Stimulated activated CD4-positive, alpha-beta T cell treated with anti-CD3 and anti-CD28 coated beads, TNF-alpha, amount 100 ng/mL, for 4 hours (primary cell): ENCODE measurements at regions not wholly inside any gene's neighbourhood (a gene's known extent, or its start where the extent isn't known, plus 50 kb on each side); places are given as distances from the start of the nearest gene placed in this dataset.
"Not testable (repeated sequence)": the region's sequence is repeated elsewhere in the genome, so short reads cannot be mapped to it uniquely, and the experiment has no call there.

Source experiments
- DNase-seq, 3 experiments: peaks; one replicate each; pipeline ENCODE4 v3.0.0-alpha.2; 2020; ENCODE audit warnings: low read depth in 3 of 3

GRCh38 chr7:98727146-98727709 is 110.1 kb downstream of the NPTX2 start:
- DNase-seq, result no peak

DNA sequence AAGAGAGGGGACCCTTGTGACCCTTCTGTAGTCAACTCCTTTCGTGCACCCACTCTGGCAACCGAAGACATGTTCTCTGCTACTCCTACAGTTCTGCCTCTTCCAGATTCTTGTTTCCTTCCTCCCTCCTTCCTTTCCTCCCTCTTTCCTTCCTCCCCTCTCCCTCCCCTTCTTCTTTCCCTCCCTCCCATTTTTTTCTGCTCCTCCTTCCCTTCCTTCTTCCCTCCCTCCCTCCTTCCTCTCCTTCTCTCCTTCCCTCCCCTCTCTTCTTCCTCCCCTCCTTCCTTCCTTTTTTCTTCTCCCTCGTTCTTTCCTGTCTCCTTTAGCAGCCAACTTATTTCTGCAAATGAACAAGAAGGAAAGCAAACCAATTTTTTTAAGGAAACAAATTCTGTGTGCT is 111.5 kb downstream of the NPTX2 start:
- DNase-seq, result no peak

DNA sequence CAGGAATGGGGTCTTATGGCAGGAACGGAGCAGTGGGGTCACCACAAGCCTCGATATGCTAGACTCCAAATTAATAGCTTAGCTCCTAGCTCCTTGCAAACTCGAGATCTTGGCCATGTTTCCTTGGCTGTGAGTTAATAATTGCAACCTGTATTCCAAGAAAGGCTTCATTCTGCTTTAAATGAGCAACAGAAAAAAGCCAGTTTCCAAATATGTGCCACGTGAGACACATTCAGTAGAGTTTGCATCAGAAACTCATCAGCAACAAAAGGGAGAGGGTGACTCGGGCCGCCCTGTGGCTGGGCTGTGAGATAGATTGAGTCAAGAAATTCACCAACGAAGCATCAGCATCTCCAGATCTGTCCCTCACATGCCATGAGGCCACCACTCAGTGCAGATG is 112.0 kb downstream of the NPTX2 start:
- no peak for DNase-seq

GRCh38 chr7:98730326-98730725 is 113.2 kb downstream of the NPTX2 start:
- DNase-seq, result no peak

- no peak for DNase-seq
Observed at GRCh38 chr7:98731651-98732050, 114.6 kb downstream of the NPTX2 start.

DNA sequence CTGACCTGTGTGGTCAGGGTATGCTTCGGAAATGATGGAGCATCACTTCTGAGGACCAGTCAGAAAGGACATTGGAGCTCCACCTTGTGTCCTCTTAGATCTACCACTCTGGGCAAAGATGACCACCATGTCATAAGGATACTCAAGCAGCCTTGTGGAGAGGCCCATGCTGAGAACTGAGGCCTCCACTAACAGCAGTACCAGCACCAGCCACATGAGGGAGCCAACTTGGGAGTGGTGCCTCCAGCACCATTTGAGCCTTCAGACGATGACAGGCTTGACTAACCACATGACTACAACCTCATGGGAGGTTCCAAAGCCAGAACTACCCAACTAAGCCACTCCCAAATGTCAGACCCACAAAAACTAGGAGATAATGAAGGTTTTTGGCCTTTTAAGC is 116.0 kb downstream of the NPTX2 start:
- DNase-seq, result no peak

GRCh38 chr7:98735801-98736200 is 118.7 kb downstream of the NPTX2 start:
- DNase-seq, result no peak

- DNase-seq, result not testable (repeated sequence)
Observed at GRCh38 chr7:98736461-98736860, 119.4 kb downstream of the NPTX2 start.

GRCh38 chr7:98737176-98737575 is 120.1 kb downstream of the NPTX2 start:
- DNase-seq, result no peak

GRCh38 chr7:98740643-98741042 is 123.6 kb downstream of the NPTX2 start:
- no peak for DNase-seq

DNA sequence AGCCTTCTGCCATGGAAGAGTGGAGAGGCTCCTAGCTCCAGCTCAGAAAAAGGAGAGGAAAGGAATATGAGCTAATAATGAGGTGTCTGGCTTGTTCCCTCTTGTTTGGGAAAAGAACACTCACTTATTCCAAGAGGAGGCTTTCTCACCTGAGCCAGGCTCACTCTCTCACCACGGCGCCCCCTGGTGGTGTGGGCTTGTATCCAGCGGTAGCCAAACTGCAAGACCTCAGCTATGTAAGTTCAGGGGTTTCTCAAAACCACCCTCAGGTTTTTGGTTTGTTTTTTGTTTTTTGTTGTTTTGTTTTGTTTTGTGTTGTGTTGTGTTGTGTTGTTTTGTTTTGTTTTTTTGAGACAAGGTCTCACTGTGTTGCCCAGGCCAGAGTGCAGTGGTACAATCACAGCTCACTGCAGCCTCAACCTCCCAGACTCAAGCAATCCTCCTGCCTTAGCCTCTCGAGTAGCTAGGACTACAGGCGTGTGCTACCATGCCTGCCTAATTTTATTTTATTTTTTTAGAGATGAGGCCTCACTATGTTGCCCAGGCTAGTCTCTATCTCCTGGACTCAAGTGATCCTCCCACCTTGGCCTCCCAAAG is 124.0 kb downstream of the TMEM130 start:
- DNase-seq, result peak; percentile 46 to 57 (median 49)

GRCh38 chr7:98748090-98748489 is 121.7 kb downstream of the TMEM130 start:
- no peak for DNase-seq

DNA sequence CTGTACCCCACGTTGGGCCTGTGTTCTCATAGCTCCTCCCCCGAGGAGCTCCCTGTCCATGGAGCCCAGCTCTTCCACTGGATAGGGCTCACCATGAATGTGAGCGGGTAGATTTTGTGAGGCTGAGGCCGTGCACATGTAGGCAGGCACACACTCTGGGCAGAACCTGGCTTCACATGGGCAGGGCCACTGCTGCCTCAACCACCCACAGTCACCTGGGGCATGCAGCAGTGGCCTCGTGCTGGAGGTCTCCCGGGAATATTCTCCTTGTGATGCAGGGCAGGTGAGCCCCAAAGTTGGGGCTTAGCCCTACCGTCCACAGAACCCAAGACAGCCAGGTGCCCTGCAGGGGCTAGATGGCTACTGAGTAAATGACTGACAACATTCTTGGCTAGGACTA is 116.6 kb downstream of the TMEM130 start:
- no peak for DNase-seq

GRCh38 chr7:98753989-98754479 is 115.8 kb downstream of the TMEM130 start:
- no peak for DNase-seq

DNA sequence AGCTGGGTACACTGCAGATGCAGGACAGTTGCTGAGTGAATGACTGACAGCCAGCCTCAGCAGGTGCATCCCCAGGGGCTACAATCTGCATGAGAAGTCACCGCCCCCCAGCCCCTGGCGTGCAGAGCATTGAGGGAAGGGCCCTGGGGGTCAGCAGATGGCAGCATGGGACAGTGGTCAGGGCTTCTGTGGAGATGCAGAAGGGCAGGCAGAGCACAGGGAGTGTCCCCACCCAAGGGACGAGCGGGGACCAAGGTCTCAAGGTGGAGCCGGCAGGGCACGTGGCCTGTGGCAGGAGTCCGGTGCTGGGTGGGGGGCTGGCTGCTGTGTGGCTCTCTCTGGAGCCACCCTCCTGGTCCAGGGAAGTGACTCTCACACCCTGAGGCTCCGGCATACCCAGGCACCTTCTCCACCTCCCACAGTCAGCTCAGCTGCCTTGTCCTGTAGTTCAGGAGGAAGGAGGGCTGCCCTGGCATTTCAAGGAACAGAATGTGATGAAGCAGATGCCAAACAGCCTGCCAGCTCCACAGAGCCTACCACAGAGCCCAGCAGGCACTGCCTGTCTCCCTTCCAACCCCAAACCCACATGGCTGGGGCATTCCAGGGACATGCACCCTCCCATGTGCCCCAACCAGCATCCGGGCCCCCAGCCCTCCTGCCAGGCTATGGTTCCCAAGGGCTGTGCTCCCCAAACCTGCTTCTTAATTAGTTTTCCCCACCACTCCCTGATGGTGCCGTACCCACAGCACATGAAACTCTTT is 114.5 kb downstream of the TMEM130 start:
- no peak for DNase-seq

- no peak for DNase-seq
Observed at GRCh38 chr7:98758157-98758556, 111.7 kb downstream of the TMEM130 start.

DNA sequence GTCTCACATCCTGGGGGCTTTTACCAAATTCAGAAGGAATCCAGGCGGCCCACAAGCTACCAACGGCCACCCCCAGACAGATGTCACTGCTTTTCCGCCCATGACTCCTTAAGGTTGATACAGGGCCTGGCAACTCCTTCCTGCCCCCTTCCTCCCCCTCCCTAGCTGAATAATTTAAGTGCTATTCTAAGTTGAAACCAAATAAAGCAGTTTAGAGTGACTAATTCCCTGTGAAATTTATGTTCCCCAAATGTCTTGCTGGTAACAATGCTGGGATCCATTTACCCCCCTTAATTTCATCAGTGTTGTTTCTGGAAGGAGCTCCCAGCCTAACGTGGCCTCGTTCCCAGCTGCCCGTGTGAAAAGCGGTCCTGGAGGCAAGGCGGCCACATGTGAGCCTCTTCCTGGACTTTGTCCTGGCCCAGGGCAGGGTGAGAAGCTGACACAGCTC is 109.6 kb downstream of the TMEM130 start:
- no peak for DNase-seq

- no peak for DNase-seq
Observed at GRCh38 chr7:98761225-98761624, 108.6 kb downstream of the TMEM130 start.

GRCh38 chr7:98762620-98763019 is 107.2 kb downstream of the TMEM130 start:
- DNase-seq, result no peak

DNA sequence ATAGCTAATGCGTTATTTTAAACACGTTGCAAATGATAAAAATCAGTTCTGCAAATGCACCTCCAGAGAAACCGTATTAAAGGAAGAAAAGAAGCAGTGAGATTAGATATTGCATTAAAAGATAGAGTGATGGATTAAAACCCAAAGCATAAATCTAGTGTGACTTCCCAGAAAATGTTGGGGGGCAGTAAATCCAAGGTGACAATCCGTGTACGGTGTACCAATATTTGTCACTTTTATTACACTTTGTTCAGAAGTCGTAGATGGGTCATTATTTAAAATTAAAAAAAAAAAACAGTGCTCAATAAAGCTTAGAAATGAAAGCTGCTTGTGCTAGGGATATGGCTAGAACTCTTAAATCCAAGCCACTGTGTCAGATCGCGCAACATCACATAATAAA is 106.4 kb downstream of the TMEM130 start:
- no peak for DNase-seq

- no peak for DNase-seq
Observed at GRCh38 chr7:98764946-98765345, 104.9 kb downstream of the TMEM130 start.

- DNase-seq, result not testable (repeated sequence)
Observed at GRCh38 chr7:98770085-98770484, 99.7 kb downstream of the TMEM130 start.

DNA sequence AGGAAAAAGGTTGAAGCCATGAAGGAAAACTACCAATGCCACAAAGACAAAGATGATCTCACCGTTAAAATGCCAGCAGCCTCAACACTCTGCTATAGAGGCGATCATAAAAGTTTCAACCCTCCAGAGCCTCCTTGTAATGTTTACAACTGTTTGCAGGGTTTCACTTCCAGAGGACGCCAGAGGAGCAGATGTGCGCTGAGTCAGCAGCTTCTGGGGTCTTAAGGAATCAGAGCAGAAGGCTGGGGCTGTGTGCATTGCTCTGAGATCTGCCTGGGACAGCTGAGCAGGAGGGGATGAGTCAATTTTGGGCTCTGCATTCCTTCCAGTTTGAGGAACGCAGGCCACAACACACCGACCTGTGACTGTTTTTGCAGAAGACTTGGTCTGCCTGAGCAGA is 98.3 kb downstream of the TMEM130 start:
- DNase-seq, result no peak
